ENCODE measurements at regions not wholly inside any gene's neighbourhood (a gene's known extent, or its start where the extent isn't known, plus 50 kb on each side); places are given as distances from the start of the nearest gene placed in this dataset.
"Not testable (repeated sequence)": the region's sequence is repeated elsewhere in the genome, so short reads cannot be mapped to it uniquely, and the experiment has no call there.

DNA sequence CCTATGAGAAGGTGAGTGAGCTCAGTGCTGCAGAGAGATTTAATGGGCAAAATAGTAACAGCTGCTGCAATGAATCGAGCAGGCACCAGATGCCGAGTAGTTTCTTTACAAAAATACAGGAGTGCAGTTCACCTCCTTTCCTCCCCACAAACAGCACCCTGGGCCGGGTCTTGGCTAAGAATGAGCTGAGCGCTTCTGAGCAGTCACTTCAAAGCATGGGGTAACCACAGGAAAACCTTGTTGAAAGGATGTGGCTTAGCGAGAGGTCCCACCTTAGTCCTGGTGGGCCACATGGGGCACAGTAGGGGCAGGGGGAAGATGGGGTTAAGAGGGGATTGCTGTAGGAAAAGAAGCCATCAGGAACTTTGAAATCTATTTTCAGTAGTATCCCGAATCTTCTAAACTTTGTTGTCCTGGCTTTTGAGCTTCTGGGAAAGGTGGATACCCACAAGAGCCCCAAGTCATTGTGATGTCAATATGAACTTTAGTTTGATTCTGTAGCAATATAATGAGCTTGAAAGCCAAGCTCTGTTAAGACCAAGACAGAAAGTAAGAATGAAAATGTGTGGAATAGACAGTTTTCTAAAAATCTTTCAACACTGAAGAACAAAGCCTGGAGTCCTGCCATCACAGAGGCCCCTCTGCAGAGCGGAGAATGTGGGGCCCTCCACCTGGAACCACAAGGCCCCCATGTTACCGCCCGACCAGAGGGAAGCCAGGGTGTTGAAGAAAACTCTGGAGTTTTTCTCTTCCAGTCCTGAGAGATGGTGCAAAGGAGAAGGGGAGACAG, 101.0 kb upstream of the ZNF236 start:
- no peak for DNase-seq (ENCODE audit: low read depth, low spot score)

DNA sequence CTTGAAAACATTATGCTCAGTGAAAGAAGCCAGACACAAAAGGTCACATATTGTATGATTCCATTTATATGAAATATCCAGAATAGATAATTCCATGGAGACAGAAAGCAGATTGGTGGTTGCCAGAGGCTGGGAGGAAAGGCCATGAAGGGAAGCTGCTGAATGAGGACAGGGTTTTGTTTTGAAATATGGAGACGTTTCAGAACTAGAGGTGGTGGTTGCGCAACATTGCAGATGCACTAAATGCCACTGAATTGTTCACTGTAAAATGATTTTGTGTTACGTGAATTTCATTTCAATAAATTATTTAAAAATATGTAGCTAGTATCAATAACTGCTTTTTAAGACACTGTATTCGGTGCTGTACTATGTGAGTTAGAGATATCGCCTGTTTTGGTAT, 101.7 kb upstream of the ZNF236 start:
- DNase-seq (ENCODE audit: low read depth, low spot score): no peak

DNA sequence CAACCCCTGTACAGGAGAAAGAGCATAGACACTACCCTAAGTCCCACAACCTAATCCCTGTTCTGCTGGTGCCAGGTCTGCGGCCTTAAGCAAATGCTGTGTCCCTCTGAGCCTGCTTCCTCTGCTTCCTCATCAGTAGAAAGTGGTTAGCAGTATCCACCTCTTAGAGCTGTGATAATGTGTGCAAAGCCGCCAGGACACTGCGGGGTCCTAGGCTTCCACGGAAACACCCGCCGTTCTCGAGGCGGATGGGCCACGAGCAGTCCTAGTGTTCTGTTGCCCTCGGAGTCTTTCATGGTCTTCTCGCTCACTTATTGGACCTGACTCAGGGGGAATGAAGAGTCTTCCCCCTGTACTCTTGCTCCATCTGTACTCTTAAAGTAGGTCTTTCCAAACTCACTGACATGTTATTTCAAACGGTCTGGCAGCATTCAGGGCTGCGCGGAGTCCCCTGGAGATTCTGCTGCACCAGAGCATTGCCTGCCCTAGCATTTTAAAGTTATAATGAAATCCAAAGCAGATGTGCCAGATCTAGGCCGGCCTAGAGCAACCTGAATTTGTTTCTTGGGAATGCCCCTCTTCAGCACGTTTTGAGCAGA, 107.2 kb upstream of the ZNF236 start:
- DNase-seq (ENCODE audit: low read depth, low spot score): no peak

DNA sequence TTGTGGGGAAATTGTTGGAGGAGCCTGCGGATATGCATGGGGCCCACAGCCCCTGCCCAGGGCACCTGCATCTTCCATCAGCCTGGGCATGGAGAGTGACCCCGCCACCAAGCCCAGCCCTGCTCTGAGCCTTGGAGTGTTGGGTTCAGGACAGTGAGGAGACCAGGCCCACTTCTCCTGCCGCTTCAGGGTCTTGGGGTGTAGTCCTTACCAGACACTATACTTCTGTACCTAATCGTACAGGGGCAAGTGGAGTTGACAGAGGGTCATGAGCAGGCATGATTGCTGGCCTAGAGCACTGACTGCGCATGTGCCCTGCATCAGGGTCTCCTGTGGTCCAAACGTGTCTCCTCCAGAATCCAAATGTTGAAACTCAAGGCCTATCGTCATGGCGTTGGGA, 108.9 kb upstream of the ZNF236 start:
- no peak for DNase-seq (ENCODE audit: low read depth, low spot score)

DNA sequence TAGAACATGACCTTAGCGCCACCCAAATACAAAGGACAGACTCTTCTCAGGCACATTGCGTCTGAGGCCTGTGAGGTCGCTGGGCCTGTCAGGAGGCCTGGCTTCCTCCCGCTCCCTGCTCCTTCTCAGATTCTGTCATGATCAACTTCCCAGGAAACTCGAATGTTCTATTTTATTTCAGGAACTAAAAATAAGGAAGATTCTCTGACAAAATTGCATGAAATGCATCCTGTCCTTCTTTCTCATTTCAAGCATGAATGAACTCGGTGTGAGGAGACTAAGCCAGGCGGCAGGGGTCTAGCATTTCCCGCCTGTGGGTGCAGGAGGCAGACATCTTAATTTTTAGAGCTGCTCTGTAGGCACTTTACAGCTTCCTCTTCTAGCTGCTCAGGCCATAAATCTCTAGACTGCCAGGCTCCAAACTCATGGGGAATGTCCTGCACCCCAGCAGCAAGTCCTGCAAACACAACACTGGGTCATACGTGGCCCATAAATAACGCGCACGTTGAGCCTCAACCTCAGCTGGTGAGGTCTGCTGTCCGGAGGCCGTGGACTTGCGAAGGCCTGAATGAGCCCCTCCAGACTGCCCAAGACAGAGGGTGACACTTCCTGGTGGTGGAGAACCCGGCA, 109.7 kb upstream of the ZNF236 start:
- DNase-seq (ENCODE audit: low read depth, low spot score): no peak

DNA sequence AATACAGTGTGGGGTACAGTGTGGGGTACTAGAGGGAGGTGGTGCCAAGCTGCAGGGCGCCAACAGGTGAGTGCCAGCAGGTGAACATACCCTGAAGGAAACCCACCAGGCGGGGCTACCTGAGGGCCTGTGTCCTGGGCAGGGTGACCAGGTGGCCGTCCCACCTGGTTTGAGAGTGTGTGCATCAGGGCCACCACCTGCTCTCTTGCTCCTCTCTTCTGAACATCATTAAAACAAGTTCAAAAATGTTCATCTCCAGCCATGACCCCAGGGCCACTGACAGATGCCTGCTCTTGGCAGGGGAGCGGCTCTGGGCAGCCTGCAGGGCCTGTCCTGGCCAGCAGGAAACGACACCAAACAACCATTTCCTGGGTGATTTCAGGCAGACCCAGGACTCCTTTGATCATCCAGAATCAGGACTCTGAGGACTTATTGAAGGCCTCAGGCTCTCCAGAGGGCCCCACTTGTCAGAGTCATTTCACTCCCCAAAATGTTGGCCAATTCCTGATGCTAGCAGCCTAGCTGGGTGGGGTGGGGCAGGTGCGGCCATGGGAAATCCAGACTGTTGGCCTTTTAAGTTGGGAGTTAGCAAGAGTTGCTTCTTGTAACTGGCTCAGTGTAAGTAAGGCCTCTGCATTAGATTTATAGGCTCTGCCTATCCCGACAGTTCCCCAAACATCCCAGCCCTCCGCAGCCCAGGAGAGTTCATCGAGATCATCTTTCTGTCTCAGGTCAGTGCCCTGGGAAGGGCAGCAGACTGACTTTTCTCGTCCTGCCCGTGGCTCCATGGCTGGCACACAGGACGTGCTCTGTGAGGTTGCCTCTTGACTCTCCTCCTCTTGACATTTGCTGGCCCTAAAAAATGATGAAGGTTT, 111.5 kb upstream of the ZNF236 start:
- DNase-seq (ENCODE audit: low read depth, low spot score): no peak

DNA sequence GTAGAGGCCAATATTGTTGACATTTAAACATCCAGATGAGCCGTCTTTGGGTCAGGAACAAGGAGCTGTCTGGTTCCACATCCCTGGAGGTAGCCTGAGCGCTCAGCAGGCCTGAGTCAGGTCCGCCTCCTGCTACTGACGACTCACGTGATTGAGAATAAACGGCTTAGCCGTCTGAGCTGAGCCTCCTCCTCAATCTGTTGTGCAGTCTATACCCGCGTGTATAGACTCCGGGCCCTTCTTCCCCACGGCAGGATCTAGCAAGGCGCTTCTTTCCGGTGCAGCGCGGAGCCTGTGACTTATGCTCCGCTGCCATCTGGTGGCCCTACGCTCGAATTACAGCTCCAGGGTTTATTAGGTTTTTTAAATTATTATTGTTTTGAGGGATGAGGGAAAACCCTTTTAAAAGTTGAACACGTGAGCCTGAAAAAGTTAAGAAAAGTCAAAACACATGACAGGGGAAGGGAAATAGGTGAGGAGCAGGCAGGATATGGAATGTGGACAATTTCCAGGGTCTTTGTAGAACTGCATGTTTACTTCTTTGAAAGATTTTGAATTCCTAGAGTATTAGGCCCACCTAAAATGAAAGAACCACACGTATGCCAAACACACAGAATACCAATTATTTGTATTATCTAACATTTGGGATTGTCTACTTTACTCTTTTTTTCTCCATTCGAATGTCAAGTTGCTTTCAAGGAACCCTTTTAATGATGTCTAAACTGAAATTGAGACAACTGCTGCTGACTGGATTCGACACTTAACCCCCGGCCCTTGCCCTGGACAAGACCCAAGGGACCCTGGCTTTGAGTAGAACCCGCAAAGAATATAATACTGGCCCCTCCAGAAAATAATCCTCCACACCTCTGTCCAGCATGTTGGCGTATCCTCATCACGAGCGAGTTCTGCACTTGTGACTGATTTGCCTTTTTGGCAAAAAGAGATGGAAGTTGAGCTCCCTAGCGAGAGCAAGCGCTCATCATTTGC, 112.4 kb upstream of the ZNF236 start:
- no peak for DNase-seq (ENCODE audit: low read depth, low spot score)

DNA sequence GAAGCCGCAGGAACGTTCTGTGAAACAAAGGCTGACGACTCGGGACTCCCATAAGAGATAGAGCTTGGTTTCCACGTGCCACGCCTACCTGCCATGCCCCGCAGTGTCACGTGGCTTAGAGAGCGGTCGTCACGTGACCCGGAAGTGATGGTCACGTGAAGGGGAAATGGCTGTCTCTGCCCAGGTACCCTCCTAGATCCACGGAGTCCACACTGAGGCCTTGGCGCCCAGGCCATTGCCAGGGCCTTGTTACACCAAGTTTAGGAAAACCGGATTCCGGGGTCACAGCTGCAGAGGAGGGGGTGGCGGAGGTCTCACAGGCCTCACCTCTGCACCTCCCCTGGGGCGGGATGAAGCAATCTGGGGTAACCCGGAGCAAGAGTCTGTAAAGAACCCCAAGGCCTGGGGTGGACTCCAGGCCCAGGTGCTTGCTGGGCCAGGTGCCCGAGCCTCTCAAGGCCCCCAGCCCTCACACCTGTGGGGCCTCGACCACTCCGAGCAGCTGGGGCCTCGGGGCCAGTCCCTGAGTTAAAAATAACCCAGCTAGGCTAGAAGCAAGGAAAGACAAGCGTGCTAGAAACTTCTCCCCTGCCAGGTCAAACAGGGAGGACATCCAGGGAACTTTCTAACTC, 113.5 kb upstream of the ZNF236 start:
- no peak for DNase-seq (ENCODE audit: low read depth, low spot score)

DNA sequence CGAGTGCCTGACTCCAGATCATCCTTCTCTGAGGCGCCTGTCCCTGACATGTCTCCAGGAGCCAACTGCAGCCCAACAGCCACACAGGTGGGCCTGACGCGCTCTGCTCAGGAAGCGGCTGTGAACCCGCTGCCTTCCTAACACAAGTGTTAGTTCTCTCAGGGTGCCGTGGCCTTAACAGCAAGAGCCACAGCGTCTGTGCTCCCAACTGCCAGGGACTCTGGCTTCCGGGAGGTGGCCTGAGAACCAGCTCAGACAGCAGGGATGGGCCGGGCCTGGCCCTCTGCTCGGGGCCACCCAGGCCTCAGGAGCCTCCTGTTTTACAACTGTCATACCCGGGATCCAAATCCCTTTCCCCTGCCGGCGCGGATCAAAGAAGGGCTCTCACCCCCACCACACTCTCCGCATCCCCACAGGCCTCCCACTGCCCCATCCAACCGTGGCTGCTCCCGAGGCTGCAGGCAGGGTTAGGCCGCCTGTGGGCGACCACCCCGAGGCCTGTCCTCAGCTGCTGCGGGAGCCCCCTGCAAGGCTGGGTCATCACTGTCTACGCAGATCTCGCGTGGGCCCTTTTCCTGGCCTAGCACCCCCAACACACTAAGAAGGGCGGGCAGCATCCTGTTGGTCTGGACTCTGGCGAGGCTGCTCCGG, 114.2 kb upstream of the ZNF236 start:
- no peak for DNase-seq (ENCODE audit: low read depth, low spot score)

DNA sequence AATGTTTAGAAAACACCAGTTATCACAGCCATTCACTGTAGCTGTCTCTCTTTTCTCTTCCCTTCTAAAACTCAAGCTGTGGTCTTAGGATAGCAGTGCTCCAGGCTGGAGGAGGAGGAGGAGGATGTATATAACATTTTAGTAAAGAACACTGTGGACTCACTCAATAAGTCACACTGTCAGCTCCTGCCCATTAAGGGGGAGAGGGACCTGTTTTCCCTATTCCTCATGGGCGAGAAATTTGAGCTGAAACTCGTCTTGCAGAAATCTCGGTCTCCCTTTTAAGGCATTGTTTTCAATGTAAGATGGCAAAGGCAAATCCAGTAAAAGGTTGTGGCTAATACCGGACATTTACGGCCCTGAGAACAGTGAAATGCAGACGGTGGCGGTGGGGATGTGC, 114.8 kb upstream of the ZNF236 start:
- no peak for DNase-seq (ENCODE audit: low read depth, low spot score)

DNA sequence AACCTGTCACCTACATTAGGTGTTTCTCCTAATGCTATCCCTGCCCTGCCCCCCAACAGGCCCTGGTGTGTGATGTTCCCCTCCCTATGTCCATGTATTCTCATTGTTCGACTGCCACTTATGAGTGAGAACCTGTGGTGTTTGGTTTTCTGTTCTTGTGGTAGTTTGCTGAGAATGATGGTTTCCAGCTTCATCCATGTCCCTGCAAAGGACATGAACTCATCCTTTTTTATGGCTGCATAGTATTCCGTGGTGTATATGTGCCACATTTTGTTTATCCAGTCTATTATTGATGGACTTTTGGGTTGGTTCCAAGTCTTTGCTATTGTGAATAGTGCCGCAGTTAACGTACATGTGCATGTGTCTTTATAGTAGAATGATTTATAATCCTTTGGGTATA, 117.8 kb upstream of the ZNF236 start:
- not testable (repeated sequence) for DNase-seq (ENCODE audit: low read depth, low spot score)

DNA sequence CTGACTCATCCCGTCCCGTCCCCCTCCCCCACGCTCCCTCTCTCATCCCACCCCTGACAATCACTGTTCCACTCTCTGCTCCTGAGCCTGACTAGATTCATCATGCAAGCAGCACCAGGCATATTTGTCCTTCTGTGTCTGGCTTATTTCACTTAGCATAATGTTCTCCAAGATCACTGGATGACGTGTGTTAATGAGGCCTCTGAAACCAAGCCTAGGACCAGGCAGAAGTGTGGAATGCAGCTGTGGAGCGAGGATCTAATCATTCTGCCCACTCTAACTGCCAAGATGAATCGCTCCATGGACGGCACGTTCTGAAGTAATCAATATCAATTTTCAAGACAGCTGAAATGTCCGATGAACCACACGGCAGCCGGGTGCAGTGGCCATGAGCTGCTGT, 122.4 kb upstream of the ZNF236 start:
- no peak for DNase-seq (ENCODE audit: low read depth, low spot score)

DNA sequence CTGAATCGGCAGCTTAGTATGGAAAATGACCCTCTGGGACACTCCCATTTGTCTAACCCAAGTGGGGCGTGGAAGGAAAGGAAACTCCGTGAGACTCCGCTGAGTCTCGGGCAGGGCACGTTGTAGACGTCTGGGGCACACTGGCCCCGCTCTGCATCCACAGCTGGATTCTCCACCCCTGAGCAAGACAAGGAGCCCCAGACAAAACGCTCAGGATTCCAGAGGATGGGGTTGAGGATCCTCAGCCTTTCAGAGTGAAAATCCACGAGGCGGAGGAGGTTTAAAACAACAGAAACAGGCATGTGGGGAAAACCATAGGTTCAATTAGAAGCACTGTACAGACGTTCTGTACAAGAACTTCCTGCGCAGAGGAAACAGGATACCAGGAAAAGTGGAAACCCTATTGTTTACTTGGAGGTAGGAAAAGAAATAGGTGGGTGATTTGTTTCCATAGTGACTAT, 124.9 kb upstream of the ZNF236 start:
- DNase-seq (ENCODE audit: low read depth, low spot score): no peak

DNA sequence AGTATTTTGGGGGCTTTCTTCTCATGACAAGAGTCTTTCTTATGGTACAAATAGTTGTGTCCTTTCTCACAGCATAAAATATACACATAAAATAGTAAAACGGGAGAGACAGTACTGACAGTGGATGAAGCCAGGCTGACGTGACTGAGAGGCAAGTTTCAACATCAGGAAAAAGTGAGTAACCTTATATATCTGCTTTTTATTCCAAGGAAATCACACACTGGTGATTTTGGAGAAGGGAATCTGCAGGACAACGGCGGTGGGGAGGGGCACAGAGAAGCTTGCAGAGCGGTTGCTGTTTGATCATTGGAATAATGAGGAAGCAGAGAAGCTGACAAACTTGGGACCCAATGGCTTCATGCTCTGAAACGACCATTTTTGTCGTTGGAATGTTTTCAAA, 130.6 kb upstream of the ZNF236 start:
- DNase-seq (ENCODE audit: low read depth, low spot score): no peak

DNA sequence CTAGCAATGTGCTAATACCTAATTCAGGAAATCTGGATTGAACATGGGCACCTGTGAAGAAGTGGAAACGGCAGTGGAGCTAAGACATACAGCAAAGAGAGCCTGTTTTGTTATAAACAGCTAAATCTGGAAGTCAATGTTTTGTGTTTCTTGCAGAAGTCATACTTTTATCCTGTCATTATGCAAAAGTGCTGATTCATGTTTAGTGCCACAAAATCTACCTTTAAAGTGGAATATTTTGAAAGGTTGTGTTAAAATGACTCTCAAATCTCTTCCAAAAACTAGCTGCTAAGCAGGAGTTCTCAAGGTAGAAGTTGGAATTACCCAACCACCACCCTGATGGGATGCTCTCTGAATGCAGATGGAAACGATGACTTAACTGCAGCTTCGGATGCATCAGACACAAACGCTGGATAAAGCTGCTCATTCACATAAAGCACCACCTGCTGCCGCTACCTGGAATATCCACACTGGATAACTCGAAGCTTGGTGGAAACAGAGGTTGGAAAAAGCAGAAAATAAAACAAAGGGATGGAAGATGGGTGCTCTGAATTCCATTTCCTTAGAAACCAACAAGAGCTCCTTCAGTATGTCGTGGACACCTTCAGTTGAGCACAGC, 132.6 kb upstream of the ZNF236 start:
- no peak for DNase-seq (ENCODE audit: low read depth, low spot score)

DNA sequence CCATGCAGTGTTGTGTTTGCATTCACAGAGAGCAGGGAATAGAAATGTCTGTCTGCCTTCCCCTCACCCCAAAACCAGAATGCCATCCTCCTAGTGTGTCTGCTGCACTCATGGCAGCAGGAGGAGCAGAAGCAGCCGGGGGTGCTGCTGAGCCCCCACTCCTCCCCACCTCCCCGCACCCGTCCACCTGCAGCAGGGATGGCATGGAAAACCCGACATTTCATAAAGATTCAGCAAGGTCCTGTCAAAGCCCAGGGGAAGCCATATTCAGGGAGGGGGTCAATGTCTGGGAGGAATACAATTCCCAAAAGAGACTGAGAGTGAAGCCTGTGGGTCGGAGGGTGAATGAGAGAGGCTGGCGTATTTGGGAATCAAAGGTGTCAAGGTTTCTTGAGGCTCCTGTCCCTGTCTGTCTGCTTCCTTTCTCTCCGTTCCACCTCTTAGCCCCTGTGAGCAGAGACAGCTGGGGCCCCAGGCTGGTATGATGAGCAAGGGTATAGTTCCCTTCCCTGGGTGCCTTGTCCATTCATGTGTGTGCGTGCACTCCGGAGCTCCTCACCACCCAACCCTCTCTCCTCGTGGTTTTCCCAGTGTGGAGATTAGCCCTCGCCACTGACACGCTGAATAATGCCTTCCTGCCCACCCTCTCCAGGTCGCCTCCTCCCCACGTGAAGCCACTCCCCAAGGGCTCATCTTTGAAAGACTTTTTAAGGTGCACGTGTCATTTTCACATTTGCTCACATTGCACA, 133.5 kb upstream of the ZNF236 start:
- no peak for DNase-seq (ENCODE audit: low read depth, low spot score)

DNA sequence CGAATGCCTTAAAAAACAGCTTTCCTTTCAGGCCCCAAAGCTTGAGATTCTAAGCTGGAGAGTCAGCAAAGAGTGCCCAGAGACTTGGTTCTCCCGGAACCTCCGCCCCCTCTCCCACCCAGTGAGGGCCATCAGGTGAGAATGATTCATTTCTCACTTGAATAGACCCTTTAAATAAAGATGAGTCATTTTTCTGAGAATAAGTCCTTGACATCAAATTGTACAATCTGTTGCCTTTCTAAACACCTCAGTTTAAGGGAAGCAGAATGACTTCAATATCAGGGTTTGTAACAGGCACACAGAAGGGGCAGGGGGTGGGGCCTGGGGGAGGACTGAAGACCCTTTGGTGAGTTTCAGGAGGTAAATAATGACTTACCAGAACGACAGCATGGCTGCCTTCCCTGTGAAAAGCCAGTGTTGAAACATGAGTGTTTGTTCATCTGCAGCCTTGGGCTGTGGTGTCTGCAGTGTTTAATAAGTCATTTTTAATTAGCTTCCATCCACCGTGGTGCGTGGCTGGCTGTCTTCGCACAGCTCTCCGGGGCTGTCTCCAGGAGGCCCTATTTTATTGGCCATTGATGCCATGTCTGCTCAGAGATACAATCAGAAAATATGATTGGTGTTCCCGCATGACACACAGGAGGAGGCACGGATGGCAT, 134.9 kb upstream of the ZNF236 start:
- DNase-seq (ENCODE audit: low read depth, low spot score): no peak

DNA sequence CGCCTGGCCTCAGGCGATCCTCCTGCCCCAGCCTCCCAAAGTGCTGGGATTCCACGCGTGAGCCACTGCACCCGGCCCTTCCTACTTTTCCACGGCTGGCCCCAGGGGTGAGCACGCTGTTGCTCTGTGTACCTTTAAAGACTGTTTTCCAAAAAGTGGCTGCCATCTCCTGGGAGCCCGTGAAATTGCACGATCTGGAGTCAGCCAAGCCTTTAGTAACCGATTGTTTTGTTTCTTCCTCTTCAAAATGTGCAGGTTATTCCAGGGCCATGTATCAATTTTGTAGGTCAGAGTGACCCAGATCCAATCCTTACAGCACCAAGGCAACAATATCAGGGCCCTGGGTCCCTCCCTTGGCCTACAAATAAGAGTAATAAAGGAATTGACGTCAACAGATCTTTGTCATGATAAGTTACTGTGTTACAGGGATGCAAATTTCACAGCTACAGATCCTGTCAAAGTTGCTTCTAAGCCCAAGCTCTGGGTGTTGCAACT, 135.6 kb upstream of the ZNF236 start:
- no peak for DNase-seq (ENCODE audit: low read depth, low spot score)
